Upper lobe of right lung (tissue), 1 donor: ENCODE measurements at regions not wholly inside any gene's neighbourhood (a gene's known extent, or its start where the extent isn't known, plus 50 kb on each side); places are given as distances from the start of the nearest gene placed in this dataset.

Experiments
- ATAC-seq: fragments of 200-7000 bp; cut with Tn5 transposase; one replicate; pipeline ENCODE4 v1.9.1; 2020; ENCODE audit warnings: mild to moderate bottlenecking, moderate library complexity
- DNase-seq: peaks from one replicate; pipeline ENCODE4 v3.0.0-alpha.2; 2020
- H3K27ac ChIP-seq: fragments of 200-600 bp; one replicate; pipeline ENCODE4 v1.8.0; 2022
- H3K27me3 ChIP-seq: fragments of 200-600 bp; one replicate; pipeline ENCODE4 v1.8.0; 2022; ENCODE audit warnings: mild to moderate bottlenecking
- H3K36me3 ChIP-seq: fragments of 200-600 bp; one replicate; pipeline ENCODE4 v1.8.0; 2022
- H3K4me1 ChIP-seq: fragments of 200-600 bp; one replicate; pipeline ENCODE4 v1.8.0; 2022
- H3K4me3 ChIP-seq: fragments of 200-600 bp; one replicate; pipeline ENCODE4 v1.8.0; 2022; ENCODE audit warnings: mild to moderate bottlenecking
- H3K9me3 ChIP-seq: fragments of 200-600 bp; one replicate; pipeline ENCODE4 v1.8.0; 2022
- CTCF ChIP-seq: fragments of 200-600 bp; IDR thresholded peaks from one replicate; pipeline ENCODE4 v1.8.0; 2022; ENCODE audit warnings: antibody characterized with exemption
- intact Hi-C: fragments of 100-400 bp; cut with DNase I; formaldehyde crosslinking; loops from one replicate; pipeline ENCODE4 v1.11.0; 2022
- donor health status: DM: no; HTN: yes; CAD: no; lungs with severe emphysema.

GRCh38 chr21:21666689-21667088 lies 668.5 kb downstream of the NCAM2 start:
- no peaks in the 10 kb centered on the region for H3K9me3 ChIP-seq
- no peak for ATAC-seq
- no peak overlapping the region for H3K4me3 ChIP-seq
- H3K4me1 ChIP-seq, result no peaks in the 10 kb centered on the region
- H3K27me3 ChIP-seq, result no peaks in the 10 kb centered on the region
- intact Hi-C loops, result no loop called here
- H3K27ac ChIP-seq, result no peak overlapping the region
- no peaks in the 10 kb centered on the region for H3K36me3 ChIP-seq
- TF ChIP-seq CTCF, result no peak
- no peak for DNase-seq

GRCh38 chr21:21668198-21668597 lies 670.0 kb downstream of the NCAM2 start:
- intact Hi-C loops, result no loop called here
- no peaks in the 10 kb centered on the region for H3K36me3 ChIP-seq
- DNase-seq, result no peak
- H3K27ac ChIP-seq, result no peak overlapping the region
- ATAC-seq, result no peak
- H3K27me3 ChIP-seq, result no peaks in the 10 kb centered on the region
- no peak for TF ChIP-seq CTCF
- no peak overlapping the region for H3K4me3 ChIP-seq
- no peaks in the 10 kb centered on the region for H3K4me1 ChIP-seq
- H3K9me3 ChIP-seq, result no peaks in the 10 kb centered on the region

GRCh38 chr21:21673959-21674358 lies 675.8 kb downstream of the NCAM2 start:
- TF ChIP-seq CTCF, result no peak
- intact Hi-C loops, result no loop called here
- Histone ChIP-seq H3K27ac (no peak overlapping the region), H3K27me3 (no peaks in the 10 kb centered on the region), H3K36me3 (no peaks in the 10 kb centered on the region), H3K4me3 (no peak overlapping the region), H3K9me3 (no peaks in the 10 kb centered on the region), H3K4me1 (no peaks in the 10 kb centered on the region)
- no peak for DNase-seq
- no peak for ATAC-seq

- ATAC-seq, result no peak
- DNase-seq, result no peak
- intact Hi-C loops, result no loop called here
- no peak overlapping the region for H3K27ac ChIP-seq
- TF ChIP-seq CTCF, result no peak
- H3K27me3 ChIP-seq, result no peaks in the 10 kb centered on the region
- H3K36me3 ChIP-seq, result no peaks in the 10 kb centered on the region
- H3K9me3 ChIP-seq, result no peaks in the 10 kb centered on the region
- H3K4me1 ChIP-seq, result no peaks in the 10 kb centered on the region
- H3K4me3 ChIP-seq, result no peak overlapping the region
Observed at GRCh38 chr21:21675601-21676000, 677.4 kb downstream of the NCAM2 start.

GRCh38 chr21:21682172-21682571 lies 684.0 kb downstream of the NCAM2 start:
- Histone ChIP-seq H3K9me3 (no peaks in the 10 kb centered on the region), H3K36me3 (no peaks in the 10 kb centered on the region), H3K27ac (no peak overlapping the region), H3K4me1 (no peaks in the 10 kb centered on the region), H3K27me3 (no peaks in the 10 kb centered on the region), H3K4me3 (no peak overlapping the region)
- intact Hi-C loops, result no loop called here
- DNase-seq (no peak), ATAC-seq (no peak)
- no peak for TF ChIP-seq CTCF

- no peaks in the 10 kb centered on the region for H3K4me1 ChIP-seq
- peak; percentile 20 for TF ChIP-seq CTCF
- no peaks in the 10 kb centered on the region for H3K9me3 ChIP-seq
- no peak overlapping the region for H3K4me3 ChIP-seq
- H3K27me3 ChIP-seq, result no peaks in the 10 kb centered on the region
- peak; percentile 38 for DNase-seq
- no peak overlapping the region for H3K27ac ChIP-seq
- intact Hi-C loops, result no loop called here
- ATAC-seq, result no peak
- no peaks in the 10 kb centered on the region for H3K36me3 ChIP-seq
Observed at GRCh38 chr21:21688889-21689288, 690.7 kb downstream of the NCAM2 start.
